GM10248 (cell line): ENCODE measurements at regions not wholly inside any gene's neighbourhood (a gene's known extent, or its start where the extent isn't known, plus 50 kb on each side); places are given as distances from the start of the nearest gene placed in this dataset.
"Not testable (repeated sequence)": the region's sequence is repeated elsewhere in the genome, so short reads cannot be mapped to it uniquely, and the experiment has no call there.

ENCODE experiments used
- CTCF ChIA-PET: fragments of 300-600 bp; sonication (Branson Sonifier 250); formaldehyde crosslinking; extraction: SDS; loops from one replicate; lab custom pipeline; 2021; ENCODE audit warnings: antibody characterized with exemption; lab: Yijun Ruan, JAX
- POLR2A ChIA-PET: fragments of 350-650 bp; sonication (Branson Sonifier 250); formaldehyde crosslinking; extraction: SDS; loops from one replicate; lab custom pipeline; 2020; ENCODE audit warnings: antibody characterized with exemption; lab: Yijun Ruan, JAX
- DNase-seq: peaks from one replicate; pipeline ENCODE4 v3.0.0; 2012; ENCODE audit errors: extremely low spot score
- CTCF ChIP-seq: IDR thresholded peaks from 2 replicates; pipeline ENCODE4 v1.5.1; 2012; ENCODE audit warnings: mild to moderate bottlenecking, low read depth; ENCODE audit errors: extremely low read depth, missing control alignments, control extremely low read depth

- ChIA-PET POLR2A (no interaction called here), CTCF (no interaction called here)
- DNase-seq: no peak
- TF ChIP-seq CTCF: no peak
Measured at GRCh38 chr3:147244397-147244796, 161.9 kb downstream of the ZIC4 start.

DNA sequence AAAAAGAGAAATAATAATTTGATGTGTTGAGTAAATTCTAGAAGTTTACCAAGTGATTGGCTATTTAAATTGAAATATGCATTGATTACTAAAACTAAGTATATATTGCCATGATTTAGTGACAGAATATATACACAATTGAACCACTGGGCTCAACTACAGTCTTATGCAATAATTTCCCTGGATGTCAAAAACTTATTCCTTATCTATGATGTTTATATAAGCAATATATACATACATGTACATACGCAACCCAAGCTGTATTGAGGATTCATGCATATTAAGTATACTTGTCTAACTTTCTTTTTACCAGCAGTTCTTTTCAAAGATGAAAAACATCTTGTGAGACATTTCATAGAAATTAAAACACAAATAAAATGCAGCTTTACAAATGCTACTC is 165.8 kb downstream of the ZIC4 start:
- no peak for DNase-seq
- TF ChIP-seq CTCF: no peak
- POLR2A ChIA-PET: no interaction called here

DNA sequence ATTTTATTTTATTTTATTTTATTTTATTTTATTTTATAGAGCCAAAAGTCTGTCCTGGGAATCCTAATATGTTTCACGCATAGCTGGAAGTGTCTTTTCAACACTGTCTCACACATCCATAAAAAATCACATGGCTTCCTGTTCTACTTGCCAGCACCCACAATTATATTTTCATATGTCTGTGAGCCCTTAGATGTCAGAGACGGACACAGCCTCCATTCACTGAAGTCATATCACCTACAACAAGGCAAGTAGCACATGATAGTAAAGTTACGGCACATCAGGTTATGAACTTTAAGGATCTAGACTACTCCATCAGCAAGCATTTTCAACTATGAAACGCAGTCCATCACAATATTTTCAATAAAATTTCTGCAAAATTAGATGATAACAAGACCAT is 168.4 kb downstream of the ZIC4 start:
- CTCF ChIA-PET: no interaction called here
- POLR2A ChIA-PET: no interaction called here
- DNase-seq: no peak
- no peak for TF ChIP-seq CTCF

More for the DNA sequence above, 165.8 kb downstream of the ZIC4 start:
- CTCF ChIA-PET: no interaction called here

DNA sequence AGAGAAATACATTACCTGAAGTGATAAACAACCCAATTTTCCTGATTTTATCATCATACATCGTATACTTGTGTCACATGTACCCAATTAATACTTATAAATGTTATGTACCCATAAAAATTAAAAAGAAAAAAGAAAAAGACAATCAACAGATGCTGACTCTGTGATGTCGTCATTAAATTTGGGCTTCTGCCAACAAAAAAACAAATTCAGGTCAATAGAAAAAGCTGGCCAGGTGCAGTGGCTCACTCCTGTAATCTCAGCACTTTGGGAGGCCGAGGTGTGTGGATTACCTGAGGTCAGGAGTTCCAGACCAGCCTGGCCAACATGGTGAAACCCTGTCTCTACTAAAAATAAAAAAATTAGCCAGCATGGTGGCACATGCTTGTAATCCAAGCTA is 174.4 kb downstream of the ZIC4 start:
- POLR2A ChIA-PET, CTCF ChIA-PET, DNase-seq: not testable (repeated sequence)

DNA sequence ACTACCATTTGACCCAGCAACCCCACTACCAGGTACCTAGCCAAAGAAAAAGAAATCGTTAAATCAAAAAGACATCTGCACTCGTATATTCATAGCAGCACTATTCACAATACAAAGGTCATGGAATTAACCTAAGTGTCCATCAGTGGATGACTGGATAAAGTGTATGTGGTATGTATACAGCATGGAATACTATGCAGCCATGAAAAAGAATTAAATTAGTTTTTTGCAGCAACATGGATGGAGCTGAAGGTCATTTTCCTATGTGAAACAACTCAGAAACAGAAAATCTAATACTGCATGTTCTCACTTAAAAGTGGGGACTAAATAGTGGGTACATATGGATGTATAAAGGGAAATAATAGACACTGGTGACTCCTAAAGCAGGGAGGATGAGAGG is 175.2 kb downstream of the ZIC4 start:
- ChIA-PET POLR2A (no interaction called here), CTCF (no interaction called here)
- DNase-seq: no peak
- TF ChIP-seq CTCF: no peak

DNA sequence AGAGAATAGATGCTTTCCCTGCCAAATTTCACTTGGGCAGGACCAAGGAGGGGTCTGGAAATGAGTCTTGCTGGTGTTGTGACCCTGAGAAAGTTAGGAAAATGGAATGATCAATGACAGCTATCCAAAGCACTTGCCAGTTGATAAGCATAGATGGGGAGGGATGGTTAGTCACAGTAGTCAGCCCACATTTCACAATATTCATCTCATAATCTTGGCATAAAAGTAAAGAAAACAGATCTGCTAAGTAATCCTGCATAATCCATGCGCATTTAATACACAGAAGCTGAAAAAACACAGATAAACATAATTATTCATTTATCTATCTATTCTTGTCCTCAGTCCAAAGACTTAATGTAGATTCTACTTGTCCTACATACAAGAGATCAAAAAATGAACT is 184.1 kb downstream of the ZIC4 start:
- ChIA-PET CTCF (no interaction called here), POLR2A (no interaction called here)
- no peak for TF ChIP-seq CTCF
- no peak for DNase-seq

DNA sequence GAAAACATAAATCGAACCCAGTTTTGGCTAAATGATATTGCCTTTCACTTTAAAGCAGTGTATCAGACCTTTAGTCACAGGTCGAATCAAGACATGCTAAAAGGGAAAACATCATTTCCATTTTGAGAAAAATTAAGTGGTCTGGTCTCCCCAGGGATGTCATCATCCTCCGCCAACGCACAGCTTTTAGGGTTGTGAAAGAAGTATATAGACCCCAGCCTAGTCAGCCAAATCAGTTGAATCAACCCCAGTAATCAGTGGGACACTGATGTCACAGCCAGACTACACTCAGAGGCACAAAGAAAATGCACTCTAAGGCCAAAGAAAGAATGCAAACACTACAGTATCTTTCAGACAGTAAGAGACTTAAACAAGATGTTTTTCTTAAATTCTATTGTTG is 187.4 kb downstream of the ZIC4 start:
- CTCF ChIA-PET: no interaction called here
- DNase-seq: no peak
- TF ChIP-seq CTCF: no peak
- POLR2A ChIA-PET: no interaction called here
